ENCODE measurements at regions not wholly inside any gene's neighbourhood (a gene's known extent, or its start where the extent isn't known, plus 50 kb on each side); places are given as distances from the start of the nearest gene placed in this dataset.

GRCh38 chr11:42713753-42714152, 598.0 kb upstream of the API5 start:
- H3K9me3 ChIP-seq (ENCODE audit: control insufficient read depth, insufficient read depth, low read depth, low read length) = no peaks in the 10 kb centered on the region
- H3K4me3 ChIP-seq (replicated peaks in 1 of 4; ENCODE audit: control extremely low read depth in 1 of 4, insufficient read depth in 1 of 4, low read depth in 3 of 4, low read length in 4 of 4) = no peak overlapping the region
- no peaks in the 10 kb centered on the region for H3K36me3 ChIP-seq (ENCODE audit: control insufficient read depth, insufficient read depth, low read length)
- H3K79me2 ChIP-seq (ENCODE audit: control insufficient read depth, insufficient read depth, low read length) = no peaks in the 10 kb centered on the region
- no peak overlapping the region for H3K27ac ChIP-seq (ENCODE audit: insufficient read depth, low read length)
- no peaks in the 10 kb centered on the region for H3K27me3 ChIP-seq (ENCODE audit: control insufficient read depth, insufficient read depth, low read length)
- no peak for DNase-seq (ENCODE audit: low read depth in 2 of 2)
- H2AFZ ChIP-seq (ENCODE audit: low read length) = no peak overlapping the region
- H3K9ac ChIP-seq (ENCODE audit: insufficient read depth, low read length) = no peak overlapping the region
- H3K4me1 ChIP-seq (ENCODE audit: control insufficient read depth, extremely low read depth, insufficient read depth, low read length) = no peaks in the 10 kb centered on the region
- H4K20me1 ChIP-seq (ENCODE audit: control insufficient read depth, extremely low read depth, insufficient read depth, low read length) = no peaks in the 10 kb centered on the region
- no peak for TF ChIP-seq EZH2 (IDR thresholded peaks at IDR 0.05; ENCODE audit: low read length, missing control alignments)
- TF ChIP-seq, protein P1, sequence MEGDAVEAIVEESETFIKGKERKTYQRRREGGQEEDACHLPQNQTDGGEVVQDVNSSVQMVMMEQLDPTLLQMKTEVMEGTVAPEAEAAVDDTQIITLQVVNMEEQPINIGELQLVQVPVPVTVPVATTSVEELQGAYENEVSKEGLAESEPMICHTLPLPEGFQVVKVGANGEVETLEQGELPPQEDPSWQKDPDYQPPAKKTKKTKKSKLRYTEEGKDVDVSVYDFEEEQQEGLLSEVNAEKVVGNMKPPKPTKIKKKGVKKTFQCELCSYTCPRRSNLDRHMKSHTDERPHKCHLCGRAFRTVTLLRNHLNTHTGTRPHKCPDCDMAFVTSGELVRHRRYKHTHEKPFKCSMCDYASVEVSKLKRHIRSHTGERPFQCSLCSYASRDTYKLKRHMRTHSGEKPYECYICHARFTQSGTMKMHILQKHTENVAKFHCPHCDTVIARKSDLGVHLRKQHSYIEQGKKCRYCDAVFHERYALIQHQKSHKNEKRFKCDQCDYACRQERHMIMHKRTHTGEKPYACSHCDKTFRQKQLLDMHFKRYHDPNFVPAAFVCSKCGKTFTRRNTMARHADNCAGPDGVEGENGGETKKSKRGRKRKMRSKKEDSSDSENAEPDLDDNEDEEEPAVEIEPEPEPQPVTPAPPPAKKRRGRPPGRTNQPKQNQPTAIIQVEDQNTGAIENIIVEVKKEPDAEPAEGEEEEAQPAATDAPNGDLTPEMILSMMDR (conservative IDR thresholded peaks at IDR 0.05 in 1 of 2, IDR thresholded peaks at IDR 0.05 in 1 of 2; ENCODE audit: low read depth in 1 of 2, low read length in 2 of 2) = no peak
- H3K4me2 ChIP-seq (ENCODE audit: extremely low read depth, insufficient read depth, low read length) = no peak overlapping the region

DNA sequence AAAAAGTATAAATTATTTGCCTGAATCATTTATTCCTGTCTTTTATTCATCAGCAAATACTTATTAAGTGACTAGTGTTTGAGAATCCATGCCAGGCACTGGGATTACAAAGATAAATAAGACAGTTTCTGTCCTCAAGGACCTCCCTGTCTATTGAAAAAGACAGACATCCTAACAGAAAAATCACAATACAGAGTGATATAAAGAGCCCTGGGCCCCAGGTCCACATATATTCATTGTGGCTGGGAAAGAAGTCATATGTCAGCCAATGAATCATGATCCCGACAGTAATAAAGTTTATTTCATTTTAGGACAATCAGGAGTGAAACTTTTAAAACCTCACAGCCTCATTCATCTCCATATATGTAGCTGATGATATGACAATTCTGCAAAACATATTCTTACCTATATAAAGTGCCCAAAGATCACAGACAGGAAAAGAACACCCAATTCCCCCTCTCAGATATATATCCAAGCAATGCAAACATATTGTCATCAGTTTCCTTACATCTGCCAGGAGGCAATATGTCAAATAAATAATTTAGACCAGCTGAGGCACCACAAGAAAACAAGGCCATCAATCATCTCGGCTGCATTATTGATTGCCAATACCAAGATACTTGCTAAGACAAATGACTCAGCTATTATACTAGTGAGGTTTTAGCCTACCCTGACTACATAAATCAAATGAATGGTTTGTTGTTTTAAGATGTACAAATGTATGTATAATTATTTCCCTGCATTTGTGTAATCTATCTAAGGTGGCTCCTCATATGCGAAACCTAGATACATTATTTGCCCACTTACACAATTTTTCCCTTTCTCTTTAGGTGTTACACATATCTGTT, 590.9 kb upstream of the API5 start:
- no peak overlapping the region for H3K4me2 ChIP-seq (ENCODE audit: extremely low read depth, insufficient read depth, low read length)
- no peaks in the 10 kb centered on the region for H3K9me3 ChIP-seq (ENCODE audit: control insufficient read depth, insufficient read depth, low read depth, low read length)
- no peaks in the 10 kb centered on the region for H3K4me1 ChIP-seq (ENCODE audit: control insufficient read depth, extremely low read depth, insufficient read depth, low read length)
- H3K79me2 ChIP-seq (ENCODE audit: control insufficient read depth, insufficient read depth, low read length) = no peaks in the 10 kb centered on the region
- H3K27ac ChIP-seq (ENCODE audit: insufficient read depth, low read length) = no peak overlapping the region
- no peaks in the 10 kb centered on the region for H4K20me1 ChIP-seq (ENCODE audit: control insufficient read depth, extremely low read depth, insufficient read depth, low read length)
- H3K27me3 ChIP-seq (ENCODE audit: control insufficient read depth, insufficient read depth, low read length) = no peaks in the 10 kb centered on the region
- no peak overlapping the region for H3K9ac ChIP-seq (ENCODE audit: insufficient read depth, low read length)
- no peaks in the 10 kb centered on the region for H3K36me3 ChIP-seq (ENCODE audit: control insufficient read depth, insufficient read depth, low read length)
- H2AFZ ChIP-seq (ENCODE audit: low read length) = no peak overlapping the region
- TF ChIP-seq, protein P1 (conservative IDR thresholded peaks at IDR 0.05 in 1 of 2, IDR thresholded peaks at IDR 0.05 in 1 of 2; ENCODE audit: low read depth in 1 of 2, low read length in 2 of 2) = no peak
- TF ChIP-seq EZH2 (IDR thresholded peaks at IDR 0.05; ENCODE audit: low read length, missing control alignments) = no peak
- no peak for DNase-seq (ENCODE audit: low read depth in 2 of 2)
- H3K4me3 ChIP-seq (replicated peaks in 1 of 4; ENCODE audit: control extremely low read depth in 1 of 4, insufficient read depth in 1 of 4, low read depth in 3 of 4, low read length in 4 of 4) = no peak overlapping the region

DNA sequence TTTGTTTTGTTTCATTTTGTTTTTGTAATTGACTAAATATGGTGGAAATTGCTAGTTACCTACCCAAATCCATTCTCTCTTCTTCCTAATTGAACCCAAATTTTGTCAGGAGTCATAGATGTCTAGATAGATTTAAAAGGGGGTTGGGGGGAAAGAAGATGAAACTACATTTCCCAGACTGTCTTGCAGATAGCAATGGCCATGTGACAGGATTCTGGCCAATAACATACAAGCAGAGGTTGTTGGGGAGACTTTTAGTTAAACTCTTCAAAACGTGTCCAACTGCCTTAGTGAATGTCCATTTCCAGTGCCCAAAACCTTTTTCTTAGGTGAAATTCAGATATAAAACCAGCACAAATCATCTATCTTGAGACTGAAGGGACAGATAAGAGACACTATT, 583.9 kb upstream of the API5 start:
- Histone ChIP-seq H3K4me2 (ENCODE audit: extremely low read depth, insufficient read depth, low read length) (no peak overlapping the region), H3K4me1 (ENCODE audit: control insufficient read depth, extremely low read depth, insufficient read depth, low read length) (no peaks in the 10 kb centered on the region), H3K79me2 (ENCODE audit: control insufficient read depth, insufficient read depth, low read length) (no peaks in the 10 kb centered on the region), H2AFZ (ENCODE audit: low read length) (no peak overlapping the region), H3K27ac (ENCODE audit: insufficient read depth, low read length) (no peak overlapping the region), H3K9ac (ENCODE audit: insufficient read depth, low read length) (no peak overlapping the region), H3K36me3 (ENCODE audit: control insufficient read depth, insufficient read depth, low read length) (no peaks in the 10 kb centered on the region), H3K4me3 (replicated peaks in 1 of 4; ENCODE audit: control extremely low read depth in 1 of 4, insufficient read depth in 1 of 4, low read depth in 3 of 4, low read length in 4 of 4) (no peak overlapping the region), H4K20me1 (ENCODE audit: control insufficient read depth, extremely low read depth, insufficient read depth, low read length) (no peaks in the 10 kb centered on the region), H3K9me3 (ENCODE audit: control insufficient read depth, insufficient read depth, low read depth, low read length) (no peaks in the 10 kb centered on the region), H3K27me3 (ENCODE audit: control insufficient read depth, insufficient read depth, low read length) (no peaks in the 10 kb centered on the region)
- TF ChIP-seq EZH2 (IDR thresholded peaks at IDR 0.05; ENCODE audit: low read length, missing control alignments) = no peak
- no peak for DNase-seq (ENCODE audit: low read depth in 2 of 2)
